Effector memory CD8-positive, alpha-beta T cell (primary cell): ENCODE measurements at regions not wholly inside any gene's neighbourhood (a gene's known extent, or its start where the extent isn't known, plus 50 kb on each side); places are given as distances from the start of the nearest gene placed in this dataset.
A peak's percentile ranks its signal among the peaks of the same experiment; 100 is the strongest.

ENCODE experiments used
- ATAC-seq: fragments of 150-1000 bp; cut with Tn5 transposase; replicated peaks from 2 replicates; pipeline ENCODE4 v1.10.0; 2021; ENCODE audit warnings: mild to moderate bottlenecking, moderate library complexity
- DNase-seq, 3 experiments: peaks; one replicate each; pipeline ENCODE4 v3.0.0; 2021
- H3K27ac Mint-ChIP-seq, 2 donors: one replicate each; pipeline ENCODE4 v1.8.0; 2022; ENCODE audit warnings: mild to moderate bottlenecking in 2 of 2, mixed read lengths in 2 of 2, moderate library complexity in 2 of 2
- H3K27me3 Mint-ChIP-seq, 2 donors: one replicate each; pipeline ENCODE4 v1.8.0; 2022; ENCODE audit warnings: mixed read lengths in 2 of 2
- H3K36me3 Mint-ChIP-seq: one replicate; pipeline ENCODE4 v1.8.0; 2022; ENCODE audit warnings: mild to moderate bottlenecking, moderate library complexity, mixed read lengths; ENCODE audit not compliant: insufficient read depth
- H3K4me1 Mint-ChIP-seq, 2 donors: one replicate each; pipeline ENCODE4 v1.8.0; 2022; ENCODE audit warnings: low read depth in 2 of 2, mixed read lengths in 2 of 2
- H3K4me3 Mint-ChIP-seq, 2 donors: one replicate each; pipeline ENCODE4 v1.8.0; 2022; ENCODE audit warnings: mild to moderate bottlenecking in 2 of 2, mixed read lengths in 2 of 2, moderate library complexity in 2 of 2
- H3K9me3 Mint-ChIP-seq, 2 donors: one replicate each; pipeline ENCODE4 v1.8.0; 2022; ENCODE audit warnings: mixed read lengths in 2 of 2

GRCh38 chr17:77433385-77434135 is 292.8 kb downstream of the SEC14L1 start:
- no peaks in the 10 kb centered on the region for H3K27me3 Mint-ChIP-seq
- no peaks in the 10 kb centered on the region for H3K9me3 Mint-ChIP-seq
- peaks cover 15% of the 10 kb centered on the region for H3K36me3 Mint-ChIP-seq
- ATAC-seq = peak; percentile 41
- peak overlapping the region; percentile 41 to 99 for H3K27ac Mint-ChIP-seq
- DNase-seq = no peak
- H3K4me1 Mint-ChIP-seq = peaks cover 44 to 62% of the 10 kb centered on the region in 2 donors
- H3K4me3 Mint-ChIP-seq = peak overlapping the region; percentile 61 to 75

GRCh38 chr17:77434136-77435114 is 293.7 kb downstream of the SEC14L1 start:
- ATAC-seq (no peak), DNase-seq (no peak)
- no peaks in the 10 kb centered on the region for H3K9me3 Mint-ChIP-seq
- peak overlapping the region; percentile 61 to 75 for H3K4me3 Mint-ChIP-seq
- H3K27ac Mint-ChIP-seq = peak overlapping the region; percentile 41 to 99
- no peaks in the 10 kb centered on the region for H3K27me3 Mint-ChIP-seq
- H3K36me3 Mint-ChIP-seq = peaks cover 17% of the 10 kb centered on the region
- H3K4me1 Mint-ChIP-seq = peaks cover 46 to 64% of the 10 kb centered on the region in 2 donors

GRCh38 chr17:77435272-77436057 is 294.7 kb downstream of the SEC14L1 start:
- Mint-ChIP-seq H3K36me3 (peaks cover 18% of the 10 kb centered on the region), H3K27ac (peak overlapping the region; percentile 41 to 99), H3K4me3 (peak overlapping the region; percentile 48 to 75), H3K27me3 (no peaks in the 10 kb centered on the region), H3K9me3 (no peaks in the 10 kb centered on the region), H3K4me1 (peaks cover 44 to 60% of the 10 kb centered on the region in 2 donors)
- ATAC-seq (peak; percentile 87), DNase-seq (peak in 2 of 3 experiments; percentile 44 to 45)

DNA sequence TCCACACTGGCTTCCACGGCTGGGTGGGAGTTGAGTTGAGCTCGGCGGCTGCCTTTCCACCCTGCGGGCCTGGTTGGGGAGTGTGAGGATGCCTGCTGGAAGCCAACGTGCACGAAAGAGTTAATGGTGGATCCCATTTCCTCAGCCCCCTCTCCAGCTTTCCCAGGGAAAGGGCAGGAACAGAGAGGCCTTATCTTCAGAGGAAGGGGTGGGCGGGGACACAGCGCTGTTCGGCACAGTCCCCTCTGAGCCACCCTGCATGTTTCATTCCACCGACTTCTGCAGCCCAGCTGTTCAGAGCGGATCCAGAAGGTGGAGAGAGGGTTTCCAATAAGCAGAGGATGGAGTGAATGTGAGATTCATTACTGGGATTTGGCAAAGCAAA is 295.3 kb downstream of the SEC14L1 start:
- DNase-seq (no peak), ATAC-seq (no peak)
- Mint-ChIP-seq H3K9me3 (no peaks in the 10 kb centered on the region), H3K4me1 (peaks cover 49 to 65% of the 10 kb centered on the region in 2 donors), H3K27ac (peak overlapping the region in 1 of 2 donors; percentile 99), H3K36me3 (peaks cover 21% of the 10 kb centered on the region), H3K4me3 (peak overlapping the region; percentile 37 to 75), H3K27me3 (no peaks in the 10 kb centered on the region)

GRCh38 chr17:77436481-77436880 is 295.7 kb downstream of the SEC14L1 start:
- Mint-ChIP-seq H3K9me3 (no peaks in the 10 kb centered on the region), H3K4me3 (peak overlapping the region; percentile 37 to 75), H3K4me1 (peaks cover 53 to 70% of the 10 kb centered on the region in 2 donors), H3K27ac (peak overlapping the region in 1 of 2 donors; percentile 99), H3K27me3 (no peaks in the 10 kb centered on the region), H3K36me3 (peaks cover 24% of the 10 kb centered on the region)
- DNase-seq = no peak
- no peak for ATAC-seq

DNA sequence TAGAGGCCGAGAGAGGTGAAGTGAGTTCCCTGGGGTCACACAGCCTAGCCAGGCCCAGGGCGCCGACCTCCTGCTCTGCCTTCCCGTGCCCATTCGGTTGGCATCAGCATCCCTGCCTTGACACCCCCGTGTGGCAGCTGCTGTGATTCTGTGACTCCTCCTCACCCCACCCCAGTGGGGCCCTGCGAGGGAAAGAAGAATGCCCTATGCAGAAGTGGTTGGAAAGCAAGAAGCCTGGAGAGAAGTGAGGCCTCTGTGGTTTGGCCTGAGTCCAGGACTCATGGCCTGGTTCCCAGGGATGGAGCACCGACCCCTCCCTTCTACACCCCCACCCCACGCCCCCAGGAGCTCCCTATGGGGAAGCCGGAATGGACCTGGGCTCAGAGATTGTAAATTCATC is 296.2 kb downstream of the SEC14L1 start:
- Mint-ChIP-seq H3K4me1 (peaks cover 58 to 73% of the 10 kb centered on the region in 2 donors), H3K36me3 (peaks cover 22% of the 10 kb centered on the region), H3K9me3 (no peaks in the 10 kb centered on the region), H3K27ac (peak overlapping the region; percentile 49 to 99), H3K27me3 (no peaks in the 10 kb centered on the region), H3K4me3 (peak overlapping the region; percentile 37 to 75)
- ATAC-seq (no peak), DNase-seq (no peak)

DNA sequence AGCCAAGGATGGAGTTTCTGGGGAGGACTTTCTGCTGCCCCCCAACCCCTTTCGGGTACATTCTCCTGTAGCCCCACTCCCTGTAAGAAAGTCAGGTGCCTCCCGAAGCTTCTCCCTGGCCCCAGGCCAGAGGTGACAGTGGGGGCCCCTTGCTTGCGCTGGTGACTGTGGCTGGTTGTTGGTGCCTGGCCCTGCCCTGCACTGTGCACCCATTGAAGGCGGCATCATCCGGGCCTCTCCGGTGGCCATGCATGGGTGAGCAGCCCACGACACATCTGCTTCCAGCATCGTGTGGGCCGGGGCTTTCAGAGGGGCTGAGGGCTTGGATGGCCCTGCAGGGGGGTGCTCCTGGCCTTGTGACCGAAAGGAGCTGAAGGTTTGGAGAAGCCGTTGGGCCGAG is 297.0 kb downstream of the SEC14L1 start:
- Mint-ChIP-seq H3K9me3 (no peaks in the 10 kb centered on the region), H3K36me3 (peaks cover 22% of the 10 kb centered on the region), H3K4me3 (peak overlapping the region; percentile 31 to 70), H3K4me1 (peaks cover 65 to 76% of the 10 kb centered on the region in 2 donors), H3K27me3 (no peaks in the 10 kb centered on the region), H3K27ac (peak overlapping the region; percentile 49 to 99)
- DNase-seq (no peak), ATAC-seq (no peak)

GRCh38 chr17:77438241-77439188 is 297.7 kb downstream of the SEC14L1 start:
- Mint-ChIP-seq H3K27me3 (no peaks in the 10 kb centered on the region), H3K4me3 (peak overlapping the region; percentile 70 to 82), H3K9me3 (no peaks in the 10 kb centered on the region), H3K4me1 (peaks cover 71 to 78% of the 10 kb centered on the region in 2 donors), H3K36me3 (peaks cover 27% of the 10 kb centered on the region), H3K27ac (peak overlapping the region; percentile 94 to 99)
- ATAC-seq (no peak), DNase-seq (no peak)

GRCh38 chr17:77439189-77440018 is 298.6 kb downstream of the SEC14L1 start:
- peaks cover 76 to 81% of the 10 kb centered on the region in 2 donors for H3K4me1 Mint-ChIP-seq
- H3K27ac Mint-ChIP-seq = peak overlapping the region; percentile 94 to 99
- no peaks in the 10 kb centered on the region for H3K9me3 Mint-ChIP-seq
- H3K36me3 Mint-ChIP-seq = peaks cover 31% of the 10 kb centered on the region
- peak overlapping the region; percentile 70 to 82 for H3K4me3 Mint-ChIP-seq
- DNase-seq (no peak), ATAC-seq (no peak)
- H3K27me3 Mint-ChIP-seq = no peaks in the 10 kb centered on the region

GRCh38 chr17:77440560-77440981 is 299.8 kb downstream of the SEC14L1 start:
- Mint-ChIP-seq H3K36me3 (peaks cover 42% of the 10 kb centered on the region), H3K27me3 (no peaks in the 10 kb centered on the region)
- ATAC-seq = no peak

DNA sequence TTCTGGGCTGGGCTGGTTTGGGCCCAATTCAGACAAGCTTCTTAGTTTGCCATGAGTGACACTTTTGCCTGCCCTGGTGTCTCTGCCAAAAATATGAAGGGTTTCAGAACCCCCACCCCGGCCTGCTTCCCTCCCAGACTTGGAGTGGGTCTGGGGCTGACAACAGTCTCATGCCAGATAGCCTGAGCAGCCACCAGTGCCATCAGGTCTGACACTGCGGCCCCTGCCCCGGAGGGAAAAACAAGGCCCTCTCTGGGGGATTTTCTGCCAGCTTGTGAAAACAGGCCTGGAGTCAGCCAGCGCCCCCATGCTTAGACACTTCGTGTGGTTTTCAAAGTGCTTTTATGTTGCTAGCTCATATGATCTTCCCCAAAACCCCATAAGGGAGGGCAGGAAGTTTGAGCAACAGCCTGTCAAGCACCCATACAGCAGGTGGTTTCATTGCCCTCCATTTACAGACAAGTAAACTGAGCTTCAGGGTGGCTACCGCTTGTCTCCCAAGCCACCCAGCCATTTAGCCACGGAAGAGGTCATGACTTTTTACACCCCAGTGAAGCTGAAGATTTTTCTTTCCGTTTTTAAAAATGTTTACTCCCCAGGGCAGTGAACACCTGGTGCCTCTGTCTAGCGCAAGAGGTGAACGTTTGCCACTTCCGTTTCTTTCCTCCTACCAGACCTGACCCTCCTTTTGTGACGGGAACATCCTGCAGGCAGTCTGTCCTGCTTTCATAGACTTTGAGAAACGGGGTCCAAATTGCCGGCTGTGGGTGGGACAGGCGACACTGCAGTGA is 300.6 kb downstream of the SEC14L1 start:
- ATAC-seq = peak; percentile 57
- Mint-ChIP-seq H3K36me3 (peaks cover 47% of the 10 kb centered on the region), H3K4me3 (peak overlapping the region; percentile 70 to 82), H3K27me3 (no peaks in the 10 kb centered on the region), H3K4me1 (peaks cover 85 to 87% of the 10 kb centered on the region in 2 donors), H3K27ac (peak overlapping the region; percentile 94 to 99), H3K9me3 (no peaks in the 10 kb centered on the region)
- peak; percentile 72 to 73 (median 73) for DNase-seq

More at GRCh38 chr17:77440560-77440981, 299.8 kb downstream of the SEC14L1 start:
- no peaks in the 10 kb centered on the region for H3K9me3 Mint-ChIP-seq
- peak overlapping the region; percentile 70 to 82 for H3K4me3 Mint-ChIP-seq
- H3K27ac Mint-ChIP-seq = peak overlapping the region; percentile 94 to 99
- peaks cover 80 to 84% of the 10 kb centered on the region in 2 donors for H3K4me1 Mint-ChIP-seq
- DNase-seq = no peak
